GM18507 (cell line): ENCODE measurements at regions not wholly inside any gene's neighbourhood (a gene's known extent, or its start where the extent isn't known, plus 50 kb on each side); places are given as distances from the start of the nearest gene placed in this dataset.
"Not testable (repeated sequence)": the region's sequence is repeated elsewhere in the genome, so short reads cannot be mapped to it uniquely, and the experiment has no call there.

Experiments used
- DNase-seq: peaks from one replicate; pipeline ENCODE4 v3.0.0; 2011; ENCODE audit warnings: low read depth; ENCODE audit not compliant: insufficient read length; ENCODE audit errors: extremely low spot score
- FAIRE-seq: peaks from 2 replicates; lab custom pipeline; 2011; peaks lifted over from hg19 to GRCh38; lab: Jason Lieb, UNC

- FAIRE-seq (no peak), DNase-seq (no peak)
Measured at GRCh38 chr6:29227235-29227634, 56.5 kb downstream of the OR2J2 start.

- FAIRE-seq (peak; percentile 15), DNase-seq (no peak)
Measured at GRCh38 chr6:29230666-29231065, 60.0 kb downstream of the OR2J2 start.

GRCh38 chr6:29232725-29233124 is 62.0 kb downstream of the OR2J2 start:
- DNase-seq (no peak), FAIRE-seq (no peak)

- FAIRE-seq (no peak), DNase-seq (no peak)
Measured at GRCh38 chr6:29236060-29236459, 65.4 kb downstream of the OR2J2 start.

- DNase-seq (no peak), FAIRE-seq (no peak)
Measured at GRCh38 chr6:29236634-29237033, 64.9 kb upstream of the OR14J1 start.

- FAIRE-seq, DNase-seq: not testable (repeated sequence)
Measured at GRCh38 chr6:29243044-29243443, 58.5 kb upstream of the OR14J1 start.
